Renal cortex interstitium (tissue), 11 donors: ENCODE measurements at regions not wholly inside any gene's neighbourhood (a gene's known extent, or its start where the extent isn't known, plus 50 kb on each side); places are given as distances from the start of the nearest gene placed in this dataset.

Source experiments
- DNase-seq, 11 donors: peaks; one replicate each; pipeline ENCODE4 v3.0.0-alpha.2; 2013; ENCODE audit warnings: low read depth in 9 of 11, low spot score in 4 of 11; ENCODE audit errors: extremely low read depth in 1 of 11

- DNase-seq: peak in 1 of 11 donors; percentile 24
These were observed 54.6 kb upstream of the UNC5C start for GRCh38 chr4:95603393-95603792.

- DNase-seq: no peak
These were observed 54.1 kb upstream of the UNC5C start for GRCh38 chr4:95602872-95603271.

- DNase-seq: no peak
These were observed 52.6 kb upstream of the UNC5C start for GRCh38 chr4:95601356-95601755.

GRCh38 chr4:95599777-95600400, 51.1 kb upstream of the UNC5C start:
- DNase-seq: no peak
